ENCODE measurements at regions not wholly inside any gene's neighbourhood (a gene's known extent, or its start where the extent isn't known, plus 50 kb on each side); places are given as distances from the start of the nearest gene placed in this dataset.

DNA sequence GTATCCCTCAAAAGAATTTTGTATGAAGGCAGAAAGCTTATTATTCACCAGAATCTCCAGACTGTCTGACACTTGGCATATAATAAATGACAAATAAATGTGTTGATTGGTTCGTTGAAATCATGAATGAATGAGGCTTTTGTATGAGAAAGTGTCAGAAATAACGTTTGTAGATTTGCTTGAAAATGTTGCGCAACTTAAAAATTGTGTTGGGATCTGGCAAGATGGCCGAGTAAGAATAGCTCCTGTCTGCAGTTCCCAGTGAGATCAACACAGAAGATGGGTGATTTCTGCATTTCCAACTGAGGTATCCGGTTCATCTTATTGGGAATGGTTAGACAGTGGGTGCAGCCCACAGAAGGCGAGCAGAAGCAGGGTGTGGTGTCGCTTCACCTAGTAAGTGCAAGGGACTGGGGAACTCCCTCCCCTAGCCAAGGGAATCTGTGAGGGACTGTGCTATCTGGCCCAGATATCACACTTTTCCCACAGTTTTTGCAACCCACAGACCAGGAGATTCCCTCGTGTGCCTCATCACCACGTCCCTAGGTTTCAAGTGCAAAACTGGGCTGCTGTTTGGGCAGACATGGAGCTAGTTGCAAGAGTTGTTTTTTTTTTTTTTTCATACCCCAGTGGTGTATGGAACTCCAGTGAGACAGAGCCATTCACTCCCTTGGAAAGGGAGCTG is 759.0 kb downstream of the LTN1 start:
- DNase-seq (ENCODE audit: low spot score) = no peak

DNA sequence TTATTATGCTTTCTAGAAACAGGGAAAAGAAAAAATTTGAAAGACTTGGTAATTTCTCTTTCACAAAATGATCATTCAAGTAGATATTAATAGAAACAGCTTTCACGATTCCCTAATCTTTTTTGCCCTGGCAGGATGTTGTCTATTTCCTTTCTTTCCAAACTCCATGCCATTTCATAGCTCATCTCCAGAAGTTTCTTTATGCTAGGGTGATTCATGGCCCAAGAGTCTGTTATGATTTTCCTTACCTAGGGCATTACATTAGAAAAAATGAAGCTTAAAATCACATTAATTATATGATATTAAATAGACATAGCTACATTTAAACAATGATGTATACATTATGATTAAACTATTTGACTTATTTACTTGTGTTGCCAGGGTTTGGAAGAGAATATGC is 762.1 kb downstream of the LTN1 start:
- DNase-seq (ENCODE audit: low spot score) = no peak

DNA sequence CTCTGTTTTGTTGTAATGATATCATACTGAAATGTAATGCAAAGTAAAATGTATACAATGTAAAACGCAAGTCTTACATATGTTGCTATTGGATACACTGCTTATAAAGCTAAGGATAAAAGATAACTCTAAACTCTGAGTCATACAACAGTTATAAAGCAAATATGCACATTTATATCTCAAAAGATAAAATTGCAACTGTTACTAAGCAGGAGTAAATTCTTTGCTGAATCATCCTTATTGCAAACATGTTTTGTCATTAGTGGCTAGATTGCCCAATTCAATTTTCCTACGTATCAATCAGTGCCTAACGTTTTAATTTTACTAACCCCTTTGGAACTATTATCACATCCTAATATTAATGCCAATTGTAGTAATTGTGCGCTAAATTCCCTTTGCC is 762.9 kb downstream of the LTN1 start:
- DNase-seq (ENCODE audit: low spot score) = no peak

DNA sequence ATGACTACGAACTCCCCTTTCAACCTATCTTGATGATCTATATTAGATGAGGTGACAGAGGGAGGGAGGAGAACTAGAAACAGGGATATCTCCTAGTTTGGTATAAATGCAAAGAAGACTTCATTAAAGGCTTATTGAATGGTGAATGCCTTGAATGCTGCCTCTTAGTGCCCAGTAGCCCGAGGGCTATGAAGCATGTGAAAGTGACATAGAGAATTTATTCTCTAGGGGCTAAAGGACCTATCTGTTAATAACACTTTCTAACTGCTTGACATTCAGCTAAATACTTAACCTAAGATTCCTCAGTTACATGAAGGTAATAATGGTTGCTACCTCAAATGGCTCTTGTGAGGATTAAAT is 764.1 kb downstream of the LTN1 start:
- no peak for DNase-seq (ENCODE audit: low spot score)

DNA sequence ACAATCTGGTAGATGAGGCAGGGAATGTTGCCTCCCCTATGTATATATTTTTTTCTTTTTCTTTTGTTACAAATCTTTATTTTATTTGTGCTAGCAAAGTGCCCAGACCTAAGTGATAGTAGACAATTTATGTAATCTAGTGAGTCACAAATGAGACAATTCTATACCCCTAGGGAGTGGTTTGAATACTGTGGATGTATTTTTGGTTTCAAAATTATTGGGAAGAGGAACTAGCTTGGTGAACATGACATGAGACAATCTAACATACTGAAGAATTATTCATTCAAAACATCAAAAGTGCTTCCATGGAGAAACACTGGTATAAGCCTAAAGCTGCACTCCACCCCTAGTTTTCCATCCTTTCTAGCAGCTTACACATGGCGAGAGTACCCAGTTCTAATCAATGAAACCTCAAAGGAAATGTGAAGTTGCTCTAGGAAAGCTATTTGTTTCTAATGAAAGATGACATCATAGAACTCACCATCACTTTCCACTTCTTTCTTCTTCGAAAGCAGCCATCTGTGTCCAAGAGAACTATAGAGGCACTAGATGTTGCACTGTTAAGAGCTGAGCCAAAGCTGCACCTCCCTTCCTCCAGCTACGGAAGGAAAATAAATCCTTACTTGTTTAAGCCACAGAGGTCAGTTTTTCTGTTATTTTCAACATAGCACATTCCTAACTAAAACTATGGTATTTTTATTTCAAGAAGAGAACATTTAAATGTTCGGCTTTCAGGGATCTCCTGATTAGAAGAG is 764.6 kb downstream of the LTN1 start:
- no peak for DNase-seq (ENCODE audit: low spot score)

DNA sequence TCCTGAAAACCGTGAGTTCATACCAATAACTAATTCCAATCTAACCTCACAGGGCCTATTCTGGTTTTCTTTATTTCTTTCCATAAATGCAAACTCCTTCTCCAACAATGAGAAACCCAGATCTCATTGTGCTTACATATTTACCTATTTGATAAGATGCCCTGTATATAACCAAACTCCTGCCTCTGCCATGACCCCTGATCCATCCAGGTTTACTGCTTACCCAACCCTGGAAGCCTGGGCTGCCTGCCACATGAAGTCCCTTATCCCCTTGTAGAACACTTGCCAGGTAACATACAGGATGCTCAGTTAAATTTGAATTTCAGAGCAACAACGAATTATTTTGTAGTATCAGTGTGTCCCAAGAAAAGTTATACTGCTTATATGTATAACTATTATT is 766.1 kb downstream of the LTN1 start:
- no peak for DNase-seq (ENCODE audit: low spot score)

DNA sequence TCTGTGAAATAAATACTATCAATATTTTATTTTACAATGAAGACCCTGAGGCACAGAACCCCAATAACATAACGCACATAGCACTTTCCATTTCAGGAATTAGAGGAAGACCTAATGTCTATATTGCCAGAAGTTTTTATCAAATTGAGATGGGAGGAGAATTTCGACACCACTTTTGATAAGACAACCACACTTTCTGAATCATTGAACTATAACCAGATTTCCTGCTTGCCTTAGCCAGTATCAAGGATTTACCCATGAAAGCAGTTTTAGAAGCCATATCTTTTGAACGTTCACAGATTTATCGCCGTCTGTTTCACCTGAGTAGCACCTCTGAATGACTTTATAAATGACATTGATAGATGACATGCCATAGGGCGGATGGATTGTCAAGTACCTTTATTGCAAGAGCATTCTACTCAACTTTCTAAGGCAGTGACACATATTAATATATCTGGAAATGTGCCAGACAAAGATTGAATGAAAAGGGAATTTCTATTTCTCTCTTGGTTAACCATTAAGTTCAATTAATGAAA is 768.4 kb downstream of the LTN1 start:
- no peak for DNase-seq (ENCODE audit: low spot score)

DNA sequence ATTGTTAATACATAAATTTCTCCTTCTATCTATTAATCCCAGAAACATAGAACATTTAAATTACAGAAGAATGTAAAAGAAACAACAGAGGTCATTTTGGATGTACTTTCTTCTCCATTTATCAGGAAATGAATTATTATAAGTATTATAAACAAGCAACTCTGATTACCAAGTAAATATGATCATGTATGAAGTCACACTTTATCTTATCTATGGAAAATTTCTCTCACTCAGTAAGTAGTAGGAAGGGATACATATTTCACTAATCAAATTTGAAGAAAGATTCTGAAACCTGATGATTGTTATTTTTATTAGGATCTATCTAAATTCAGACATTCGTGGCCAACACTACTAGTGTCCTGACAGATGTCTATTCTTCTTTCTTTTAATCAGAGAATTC is 770.7 kb downstream of the LTN1 start:
- no peak for DNase-seq (ENCODE audit: low spot score)

DNA sequence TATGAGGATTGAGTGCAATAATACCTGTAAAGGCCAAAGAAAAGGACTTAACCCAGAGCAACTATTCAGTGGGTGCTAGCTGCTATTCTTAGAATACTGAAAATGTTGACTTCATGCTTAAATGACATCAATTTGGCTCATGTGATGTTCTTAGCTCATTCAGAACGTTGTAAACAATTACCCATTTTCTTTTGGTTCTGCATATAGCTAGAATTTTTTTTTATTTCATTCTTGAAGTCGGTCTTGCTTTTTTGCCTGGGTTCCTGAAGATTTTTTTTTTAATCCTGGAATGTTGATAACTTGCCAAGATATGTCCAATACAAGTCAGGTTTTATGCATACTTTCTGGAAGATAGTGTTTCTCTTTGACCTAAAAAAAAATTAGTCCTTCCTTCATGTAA is 772.0 kb downstream of the LTN1 start:
- DNase-seq (ENCODE audit: low spot score) = no peak

DNA sequence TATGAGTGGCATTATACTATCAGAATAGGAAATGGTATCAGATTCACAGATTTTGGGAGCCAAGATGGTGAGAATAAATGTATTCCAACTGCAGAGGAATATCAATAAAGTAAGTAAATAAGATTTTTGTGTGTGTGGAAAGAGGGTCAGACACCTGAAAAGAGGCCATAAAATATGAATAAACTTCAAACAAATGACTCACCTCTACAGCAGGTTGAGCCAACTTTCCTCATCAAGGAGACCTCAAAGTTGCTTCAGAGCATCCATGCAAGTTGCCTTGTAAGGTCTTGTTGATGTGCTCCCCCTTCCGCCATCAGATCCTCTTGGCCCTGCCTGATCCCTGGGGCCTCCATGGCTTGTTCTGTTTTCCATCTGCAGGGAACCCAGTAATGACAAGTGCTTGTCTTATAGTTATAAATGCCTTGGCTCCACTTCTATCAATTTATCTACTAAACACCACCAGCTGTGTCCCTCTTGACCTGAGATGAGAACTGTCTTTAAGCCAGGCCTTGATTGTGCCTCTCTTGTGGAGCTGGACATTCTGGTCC is 775.6 kb downstream of the LTN1 start:
- no peak for DNase-seq (ENCODE audit: low spot score)

DNA sequence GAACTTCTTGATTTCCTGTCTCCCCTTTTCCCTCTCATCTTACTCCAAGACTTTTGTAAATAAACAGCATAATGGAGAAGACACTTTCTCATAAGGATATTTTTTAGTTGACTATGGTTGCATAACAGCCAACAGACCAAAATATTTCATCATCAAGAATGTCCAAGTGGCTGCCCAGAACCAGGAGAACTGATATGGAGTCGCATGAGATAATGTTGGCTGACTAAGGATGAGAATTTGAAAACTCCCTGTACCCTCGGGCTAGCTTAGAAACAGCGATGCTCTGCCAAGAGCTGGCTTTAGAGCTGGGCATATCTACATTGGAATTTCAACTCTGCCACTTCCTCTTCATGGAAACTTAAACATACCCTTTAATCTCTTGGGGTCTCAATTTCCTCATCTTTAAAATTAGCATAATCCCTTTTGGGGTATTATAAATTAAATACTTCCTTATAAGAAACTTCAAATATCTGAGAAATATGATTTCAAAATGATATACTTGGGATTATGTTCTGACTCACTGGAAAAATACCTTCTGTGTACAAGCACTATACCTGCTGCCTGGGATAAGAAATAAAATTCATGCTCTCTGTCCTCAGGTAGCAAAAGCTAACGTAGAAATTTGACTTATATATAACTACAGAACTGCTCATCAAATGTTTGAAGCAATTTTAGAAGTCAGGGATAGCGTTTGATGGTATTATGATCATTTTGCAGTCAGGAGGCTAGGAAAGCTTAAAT is 777.3 kb downstream of the LTN1 start:
- DNase-seq (ENCODE audit: low spot score) = no peak

DNA sequence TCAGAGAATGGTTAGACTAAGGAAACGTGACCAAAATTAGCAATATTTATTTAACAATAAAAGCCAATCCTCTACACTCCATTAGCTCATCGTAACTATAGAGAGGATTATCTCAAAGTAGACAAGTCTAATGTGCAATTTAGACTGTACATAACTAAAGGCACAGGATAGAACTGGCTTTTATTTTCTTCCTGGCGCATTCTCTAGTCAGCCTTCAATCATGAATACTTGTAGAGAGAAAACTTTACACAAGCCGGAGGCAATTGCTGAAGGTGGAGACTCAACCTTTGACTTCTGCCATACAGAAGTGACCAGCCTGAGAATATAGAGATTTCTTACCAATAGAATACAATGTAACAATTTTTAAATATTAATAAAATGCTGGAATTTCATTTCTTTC is 777.9 kb downstream of the LTN1 start:
- no peak for DNase-seq (ENCODE audit: low spot score)

DNA sequence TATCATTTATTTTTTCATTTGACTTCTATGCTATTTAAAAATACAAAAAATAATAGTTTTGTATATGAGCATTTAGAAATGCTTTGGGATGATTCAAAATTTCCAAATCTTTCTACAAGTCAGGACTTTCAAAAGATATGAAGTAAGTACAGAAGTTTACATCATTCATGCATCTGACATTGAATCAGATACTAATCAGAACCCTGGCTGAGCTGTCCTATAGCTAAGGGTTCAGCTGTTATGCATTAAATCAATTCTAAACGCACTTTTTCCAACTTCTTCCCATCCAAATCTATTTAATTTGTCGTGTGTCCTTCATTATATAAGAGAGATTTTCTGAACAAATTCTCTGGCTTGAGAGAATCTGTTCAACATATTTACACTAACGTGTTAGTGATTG is 779.4 kb downstream of the LTN1 start:
- DNase-seq (ENCODE audit: low spot score) = no peak

DNA sequence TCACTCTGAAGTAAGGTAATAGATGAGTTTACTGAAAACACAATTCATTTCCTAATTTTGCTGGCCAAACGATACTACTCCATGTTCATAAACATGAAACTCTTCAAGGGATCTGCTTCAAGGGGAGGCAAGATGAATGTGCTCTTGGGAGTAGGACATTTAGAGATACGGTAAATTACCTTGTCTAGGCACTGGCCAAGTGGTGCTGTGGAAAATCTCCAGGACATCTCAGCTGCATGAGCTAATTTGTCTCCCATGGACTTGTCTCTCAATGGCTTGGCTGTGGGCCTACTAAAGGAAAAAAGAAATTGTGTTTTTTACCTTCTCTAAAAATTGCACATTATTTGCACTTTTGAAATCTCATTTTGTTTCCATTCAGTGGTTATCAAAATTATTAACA is 780.6 kb downstream of the LTN1 start:
- DNase-seq (ENCODE audit: low spot score) = no peak

DNA sequence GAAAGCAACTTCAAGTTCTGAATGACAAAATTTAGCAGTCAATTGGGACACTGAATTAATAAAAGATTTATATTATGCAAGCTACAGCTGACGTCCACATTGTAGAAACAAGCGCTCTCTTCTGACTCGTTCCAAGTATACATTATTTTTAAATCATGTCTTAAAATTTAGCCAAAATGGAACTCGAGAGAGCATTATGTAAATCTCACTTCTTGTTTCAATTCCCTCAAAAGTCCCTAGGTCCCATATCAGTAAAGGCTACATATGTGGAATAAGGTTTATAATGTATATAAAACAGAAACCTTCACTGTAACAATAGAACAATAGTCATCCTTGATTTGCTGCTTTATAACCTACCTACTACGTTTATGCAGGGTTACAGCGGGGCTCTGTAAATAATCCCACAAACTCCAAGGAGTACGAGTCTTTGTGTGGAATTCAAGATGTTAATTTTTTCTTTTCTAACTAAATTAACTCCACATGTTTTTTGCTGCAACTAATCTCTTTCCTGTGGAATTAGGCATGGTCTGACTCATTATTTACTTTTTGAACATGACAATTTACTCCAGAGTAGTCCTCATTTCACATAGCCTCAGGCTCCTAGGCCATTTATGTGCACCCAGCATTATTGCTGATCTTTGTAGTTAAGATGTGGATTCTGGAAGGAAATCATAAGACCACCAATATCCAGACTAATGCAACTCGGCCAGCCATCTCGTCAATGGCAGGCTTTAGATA is 785.1 kb downstream of the LTN1 start:
- no peak for DNase-seq (ENCODE audit: low spot score)

DNA sequence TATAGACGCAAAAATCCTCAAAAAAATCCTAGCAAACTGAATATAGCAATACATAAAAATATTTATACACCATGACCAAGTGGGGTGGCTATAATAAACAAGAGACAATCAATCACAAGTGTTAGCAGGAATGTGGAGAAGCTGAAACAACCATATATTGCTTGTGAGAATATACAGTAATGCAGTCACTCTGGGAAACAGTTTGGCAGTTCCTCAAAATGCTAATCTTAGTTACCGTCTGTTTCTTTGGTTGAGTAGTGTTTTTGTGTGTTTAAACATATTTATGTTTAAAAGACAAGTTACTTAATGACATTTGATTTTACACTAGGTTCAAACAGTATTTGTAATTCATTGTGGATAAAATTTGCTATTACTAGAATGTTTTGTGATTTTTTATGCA is 792.0 kb downstream of the LTN1 start:
- no peak for DNase-seq (ENCODE audit: low spot score)

DNA sequence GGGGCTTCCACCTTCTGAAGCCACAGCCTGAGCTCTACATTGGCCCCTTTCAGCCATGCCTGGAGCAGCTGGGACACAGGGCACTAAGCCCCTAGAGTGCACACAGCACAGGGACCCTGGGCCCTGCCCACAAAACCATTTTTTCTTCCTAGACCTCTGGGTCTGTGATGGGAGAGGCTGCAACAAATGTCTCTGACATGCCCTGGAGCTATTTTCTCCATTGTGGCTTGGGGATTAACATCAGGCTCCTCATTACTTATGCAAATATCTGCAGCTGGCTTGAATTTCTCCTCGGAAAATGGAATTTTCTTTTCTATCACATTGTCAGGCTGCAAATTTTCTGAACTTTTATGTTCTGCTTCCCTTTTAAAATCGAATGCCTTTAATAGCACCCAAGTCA is 795.7 kb downstream of the LTN1 start:
- no peak for DNase-seq (ENCODE audit: low spot score)

DNA sequence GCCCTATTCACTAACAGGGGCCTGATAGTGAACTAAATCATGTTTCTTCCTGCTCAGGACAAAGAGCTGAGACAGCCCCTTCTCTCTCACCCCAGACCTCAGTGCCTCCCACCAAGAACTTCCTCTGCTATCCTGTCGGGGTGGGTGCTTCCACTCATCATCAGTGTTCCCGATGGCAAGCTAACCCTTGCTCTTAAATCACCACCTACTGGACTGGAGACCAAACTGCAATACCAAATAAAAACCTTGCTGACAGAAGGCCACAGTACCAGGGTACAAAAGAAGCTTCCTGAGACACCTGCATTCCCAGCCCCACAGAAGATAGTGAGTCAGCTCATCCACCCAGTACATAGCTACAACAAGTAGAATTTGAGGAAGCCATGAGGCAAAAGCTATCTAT is 799.5 kb downstream of the LTN1 start:
- no peak for DNase-seq (ENCODE audit: low spot score)

DNA sequence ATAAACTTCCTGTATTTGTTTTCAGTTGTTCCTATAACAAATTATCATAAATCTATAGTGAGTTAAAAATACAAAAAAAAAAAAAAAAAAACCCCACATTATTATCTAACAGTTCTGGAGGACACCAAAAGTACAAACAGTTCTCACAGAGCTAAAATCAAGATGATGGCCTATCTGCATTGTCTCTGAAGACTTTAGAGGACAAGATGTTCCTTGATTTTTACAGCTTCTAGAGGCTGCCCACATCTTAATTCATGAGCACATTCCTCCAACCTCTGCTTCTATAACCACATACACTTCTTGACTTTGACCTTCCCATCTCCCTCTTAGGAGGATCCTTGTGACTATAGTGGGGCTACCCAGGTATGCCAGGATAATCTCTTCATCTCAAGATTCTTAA is 806.1 kb downstream of the LTN1 start:
- no peak for DNase-seq (ENCODE audit: low spot score)

DNA sequence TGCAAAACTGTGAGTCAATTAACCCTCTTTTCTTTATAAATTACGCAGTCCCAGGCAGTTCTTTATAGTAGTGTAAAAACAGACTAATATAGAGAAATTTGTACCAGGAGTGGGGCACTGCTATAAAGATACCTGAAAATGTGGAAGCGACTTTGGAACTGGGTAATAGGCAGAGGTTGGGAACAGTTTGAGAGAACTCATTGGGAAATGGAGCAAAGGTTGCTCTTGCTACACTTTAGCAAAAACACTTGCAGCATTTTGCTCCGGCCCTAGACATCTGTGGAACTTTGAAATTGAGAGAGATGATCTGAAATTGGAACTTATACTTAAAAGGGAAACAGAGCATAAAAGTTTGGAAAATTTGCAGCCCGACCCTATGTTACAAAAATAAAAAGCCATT is 810.9 kb downstream of the LTN1 start:
- no peak for DNase-seq (ENCODE audit: low spot score)

DNA sequence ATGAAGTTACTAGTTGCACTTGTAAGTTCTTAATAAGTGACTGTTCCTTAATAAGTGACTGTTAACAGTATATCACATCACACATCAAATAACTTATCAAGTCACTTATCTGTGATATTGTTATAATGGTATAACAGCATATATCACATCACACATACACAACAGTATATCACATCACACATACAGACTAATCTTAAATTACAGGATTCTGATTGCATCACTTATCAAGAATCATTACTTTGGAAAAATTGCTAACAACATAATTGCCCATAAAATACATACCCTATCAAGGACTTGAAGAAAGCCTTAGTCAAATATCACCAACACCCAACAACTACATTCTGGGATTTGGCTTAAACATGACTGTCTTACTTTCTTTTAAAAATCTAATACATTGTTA is 813.5 kb downstream of the LTN1 start:
- DNase-seq (ENCODE audit: low spot score) = no peak

DNA sequence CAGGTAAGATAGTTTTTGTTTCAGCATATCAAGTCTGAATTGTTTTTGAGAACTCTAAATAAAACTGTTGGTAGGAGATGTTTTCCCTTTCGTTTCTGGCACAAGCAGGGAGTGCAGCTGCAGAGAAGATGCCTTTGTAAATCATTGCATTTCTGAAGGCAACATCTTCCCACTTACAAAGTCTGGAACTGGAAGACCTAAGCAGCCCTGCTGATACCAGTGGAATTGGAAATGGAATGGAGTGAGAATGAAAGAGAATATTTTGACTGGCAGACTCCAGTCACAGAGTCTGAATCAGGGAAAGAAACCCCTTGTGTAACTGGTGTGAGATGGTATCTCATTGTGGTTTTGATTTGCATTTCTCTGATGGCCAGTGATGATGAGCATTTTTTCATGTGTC is 815.6 kb downstream of the LTN1 start:
- no peak for DNase-seq (ENCODE audit: low spot score)
